Tibial nerve (tissue), 4 donors: ENCODE measurements at regions not wholly inside any gene's neighbourhood (a gene's known extent, or its start where the extent isn't known, plus 50 kb on each side); places are given as distances from the start of the nearest gene placed in this dataset.

Experiments used
- CTCF ChIP-seq, 5 experiments: fragments of 200-600 bp in 3 of 5; fragments of 450-650 bp in 2 of 5; sonication (generic) in 3 of 5; IDR thresholded peaks; one replicate each; pipeline ENCODE4 v1.5.1; 2016 to 2019; ENCODE audit warnings: antibody characterized with exemption in 5 of 5, mild to moderate bottlenecking in 3 of 5, moderate library complexity in 2 of 5
- EP300 ChIP-seq, 2 donors: sonication (generic); formaldehyde crosslinking; IDR thresholded peaks; one replicate each; pipeline ENCODE4 v1.6.1; 2017; ENCODE audit warnings: antibody characterized with exemption in 2 of 2, mild to moderate bottlenecking in 1 of 2
- POLR2A ChIP-seq, 2 donors: fragments of 450-650 bp; IDR thresholded peaks; one replicate each; pipeline ENCODE4 v1.6.1; 2017; ENCODE audit warnings: antibody characterized with exemption in 2 of 2, mild to moderate bottlenecking in 2 of 2, moderate library complexity in 2 of 2

GRCh38 chr4:111519683-111520082 is 625.6 kb upstream of the FAM241A start:
- TF ChIP-seq CTCF (IDR thresholded peaks at IDR 0.05) = no peak
- no peak for TF ChIP-seq EP300 (IDR thresholded peaks at IDR 0.05)
- no peak for TF ChIP-seq POLR2A (IDR thresholded peaks at IDR 0.05)
